ENCODE measurements at regions not wholly inside any gene's neighbourhood (a gene's known extent, or its start where the extent isn't known, plus 50 kb on each side); places are given as distances from the start of the nearest gene placed in this dataset.

- Histone ChIP-seq H3K4me2 (ENCODE audit: low read depth, low read length) (no peak overlapping the region), H2BK5ac (ENCODE audit: low read depth, low read length, poor library complexity, severe bottlenecking) (no peak overlapping the region), H3K4me1 (ENCODE audit: control insufficient read depth, insufficient read depth, low read length) (no peaks in the 10 kb centered on the region), H4K5ac (ENCODE audit: low read depth, low read length) (no peak overlapping the region), H2BK20ac (ENCODE audit: low read depth, low read length) (no peak overlapping the region), H2BK120ac (ENCODE audit: low read depth, low read length) (no peak overlapping the region), H3K4me3 (ENCODE audit: insufficient read depth, low read depth, low read length) (no peak overlapping the region), H3K27me3 (ENCODE audit: control insufficient read depth, insufficient read depth, low read length) (no peaks in the 10 kb centered on the region), H4K91ac (ENCODE audit: insufficient read depth, low read depth, low read length) (no peak overlapping the region), H4K20me1 (ENCODE audit: insufficient read depth, low read length) (no peaks in the 10 kb centered on the region), H2BK15ac (ENCODE audit: low read depth, low read length) (no peak overlapping the region), H3K9me1 (ENCODE audit: insufficient read depth, low read length) (no peaks in the 10 kb centered on the region), H3K36me3 (ENCODE audit: control insufficient read depth, insufficient read depth, low read length) (no peaks in the 10 kb centered on the region), H3K9ac (ENCODE audit: low read depth, low read length) (no peak overlapping the region), H3K56ac (ENCODE audit: extremely low read depth, insufficient read depth, low read length) (no peak overlapping the region), H3K9me3 (ENCODE audit: control insufficient read depth, insufficient read depth, low read length) (no peaks in the 10 kb centered on the region), H2AK5ac (ENCODE audit: low read depth, low read length) (no peak overlapping the region), H3K4ac (ENCODE audit: low read depth, low read length) (no peak overlapping the region), H3K27ac (ENCODE audit: insufficient read depth, low read length) (no peak overlapping the region), H2AK9ac (replicated peaks; ENCODE audit: low read depth, low read length, poor library complexity) (no peak overlapping the region), H4K8ac (ENCODE audit: low read depth in 2 of 2, low read length in 2 of 2) (no peak overlapping the region), H2AFZ (replicated peaks; ENCODE audit: low read length, poor library complexity) (no peak overlapping the region), H3K18ac (ENCODE audit: low read depth, low read length) (no peak overlapping the region), H3K79me1 (ENCODE audit: low read depth in 1 of 2, low read length in 2 of 2) (no peaks in the 10 kb centered on the region), H3K23ac (ENCODE audit: low read depth, low read length) (no peak overlapping the region), H3K14ac (replicated peaks; ENCODE audit: low read depth, low read length) (no peak overlapping the region)
- no peak for ATAC-seq (ENCODE audit: low read depth)
- intact Hi-C loops (cut with micrococcal nuclease): no loop called here
- no peak for TF ChIP-seq BHLHE40 (IDR thresholded peaks at IDR 0.05; ENCODE audit: low read depth, low read length)
- TF ChIP-seq ELK1 (IDR thresholded peaks at IDR 0.05; ENCODE audit: borderline replicate concordance, low read depth, low read length): no peak
- TF ChIP-seq SMC3 (IDR thresholded peaks at IDR 0.05; ENCODE audit: low read depth, low read length): no peak
- TF ChIP-seq RCOR1 (IDR thresholded peaks at IDR 0.05; ENCODE audit: insufficient replicate concordance, low read length): no peak
- no peak for TF ChIP-seq MXI1 (IDR thresholded peaks at IDR 0.05; ENCODE audit: borderline replicate concordance, low read depth, low read length)
- TF ChIP-seq RAD21 (IDR thresholded peaks at IDR 0.05; ENCODE audit: low read length): no peak
- no peak for TF ChIP-seq CEBPB (IDR thresholded peaks at IDR 0.05; ENCODE audit: low read depth, low read length)
- ChIA-PET POLR2A (ENCODE audit: unreplicated experiment) (no interaction called here), CTCF (interaction anchor here (0.6 kb wide), 1 partner anchor 20 kb away, joined by 3 read pairs; no protein-coding TSS in a partner anchor)
- no peak for DNase-seq
- no TSS peak for BruUV-seq (replicated peaks)
- in situ Hi-C loops (cut with MboI; ENCODE audit: low sequenced_read_pairs): no loop called here
- dilution Hi-C loops (cut with HindIII; ENCODE audit: low sequenced_read_pairs, unreplicated experiment): no loop called here
- no CpG with 5 or more reads among the region's 1 CpG for WGBS, 2 experiments (ENCODE audit: extremely low coverage in 2 of 2, insufficient read length in 1 of 2)
These were observed 712.9 kb downstream of the MECOM start for GRCh38 chr3:168950622-168951021.
